BLaER1 treated with 17β-estradiol and CSF1 and Interleukin-3, amounts not matched to agents 10 nM and 100 nM (cell line): ENCODE measurements at regions not wholly inside any gene's neighbourhood (a gene's known extent, or its start where the extent isn't known, plus 50 kb on each side); places are given as distances from the start of the nearest gene placed in this dataset.

Experiments
- H3K27ac ChIP-seq, 11 experiments: shearing (Covaris generic); formaldehyde crosslinking; 2 replicates each; pipeline ENCODE4 v1.8.1; 2022
- H3K27me3 ChIP-seq, 11 experiments: shearing (Covaris generic); formaldehyde crosslinking; 2 replicates each; pipeline ENCODE4 v1.8.1; 2022
- H3K36me3 ChIP-seq, 11 experiments: shearing (Covaris generic); formaldehyde crosslinking; 2 replicates each; pipeline ENCODE4 v1.8.1; 2022
- H3K4me1 ChIP-seq, 10 experiments: shearing (Covaris generic); formaldehyde crosslinking; 2 replicates each; pipeline ENCODE4 v1.8.1; 2022
- H3K4me2 ChIP-seq, 11 experiments: shearing (Covaris generic); formaldehyde crosslinking; 2 replicates each; pipeline ENCODE4 v1.8.1; 2022
- H3K4me3 ChIP-seq, 10 experiments: shearing (Covaris generic); formaldehyde crosslinking; 2 replicates each; pipeline ENCODE4 v1.8.1; 2022
- H3K9ac ChIP-seq, 11 experiments: shearing (Covaris generic); formaldehyde crosslinking; 2 replicates each; pipeline ENCODE4 v1.8.1; 2022
- H3K9me3 ChIP-seq, 11 experiments: shearing (Covaris generic); formaldehyde crosslinking; replicated peaks in 1 of 11; 2 replicates each; pipeline ENCODE4 v1.8.1; 2022
- H4K20me1 ChIP-seq, 11 experiments: shearing (Covaris generic); formaldehyde crosslinking; 2 replicates each; pipeline ENCODE4 v1.8.1; 2022
- Cebpa-rat ChIP-seq, 11 experiments: shearing (Covaris generic); IDR thresholded peaks; 2 replicates each; pipeline ENCODE4 v1.8.1; 2022

- Histone ChIP-seq H3K9ac (no peak overlapping the region), H3K4me2 (no peak overlapping the region), H3K27me3 (no peaks in the 10 kb centered on the region), H3K4me3 (no peak overlapping the region), H3K36me3 (no peaks in the 10 kb centered on the region), H3K4me1 (no peaks in the 10 kb centered on the region), H4K20me1 (no peaks in the 10 kb centered on the region), H3K27ac (no peak overlapping the region), H3K9me3 (peaks cover 8 to 37% (median 22%) of the 10 kb centered on the region in 11 experiments; a peak in 20 of 22 replicates)
- no peak for TF ChIP-seq Cebpa-rat (IDR thresholded peaks at IDR 0.05)
These were observed 212.8 kb upstream of the KLF12 start for GRCh38 chr13:74346960-74347359.

DNA sequence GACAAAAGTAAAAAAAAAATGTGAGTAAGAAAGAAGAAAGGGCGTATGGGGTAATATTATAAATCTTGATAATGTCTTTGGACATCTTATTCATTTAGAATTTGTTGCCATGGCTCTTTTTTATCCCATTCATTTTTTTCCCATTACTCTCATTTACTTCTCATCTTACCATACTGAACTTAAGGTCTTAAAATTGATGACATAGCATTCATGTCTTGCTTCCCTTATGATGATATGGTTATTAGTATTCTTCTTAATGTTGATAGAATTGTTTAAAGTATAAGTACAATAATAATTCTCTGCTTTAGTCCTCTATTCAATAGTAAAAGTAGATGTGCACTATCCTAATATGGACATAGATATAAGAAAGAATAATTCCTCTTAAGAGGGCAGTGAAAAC, 204.1 kb upstream of the KLF12 start:
- H3K36me3 ChIP-seq = no peaks in the 10 kb centered on the region
- H4K20me1 ChIP-seq = no peaks in the 10 kb centered on the region
- no peaks in the 10 kb centered on the region for H3K9me3 ChIP-seq
- H3K27me3 ChIP-seq = no peaks in the 10 kb centered on the region
- no peak overlapping the region for H3K4me3 ChIP-seq
- no peak for TF ChIP-seq Cebpa-rat (IDR thresholded peaks at IDR 0.05)
- no peak overlapping the region for H3K4me2 ChIP-seq
- no peaks in the 10 kb centered on the region for H3K4me1 ChIP-seq
- no peak overlapping the region for H3K9ac ChIP-seq
- H3K27ac ChIP-seq = no peak overlapping the region

GRCh38 chr13:74336546-74336945, 202.3 kb upstream of the KLF12 start:
- Histone ChIP-seq H3K9me3 (no peaks in the 10 kb centered on the region), H3K4me3 (no peak overlapping the region)

DNA sequence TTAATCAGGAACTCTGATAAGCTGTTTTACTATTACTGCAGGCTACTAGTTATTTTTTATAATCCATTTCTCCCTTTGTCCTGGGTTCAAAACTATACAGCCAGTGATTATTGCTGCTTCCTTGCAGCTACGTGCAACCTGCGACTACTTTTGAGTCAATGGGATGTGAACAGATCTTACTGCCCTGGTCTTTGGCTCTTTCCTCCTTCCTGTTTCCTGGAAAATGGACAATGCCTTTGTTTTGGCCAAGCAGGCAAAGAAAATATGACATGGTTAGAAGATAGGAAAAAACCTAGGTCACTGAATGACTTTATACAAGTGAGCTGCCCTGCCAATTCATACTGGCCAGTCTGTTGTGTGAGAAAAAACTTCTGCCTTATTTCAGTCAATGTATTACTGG, 201.2 kb upstream of the KLF12 start:
- Histone ChIP-seq H3K27me3 (no peaks in the 10 kb centered on the region), H3K9ac (no peak overlapping the region), H3K4me1 (no peaks in the 10 kb centered on the region), H3K9me3 (no peaks in the 10 kb centered on the region), H4K20me1 (no peaks in the 10 kb centered on the region), H3K4me2 (no peak overlapping the region), H3K27ac (no peak overlapping the region), H3K4me3 (no peak overlapping the region), H3K36me3 (no peaks in the 10 kb centered on the region)
- TF ChIP-seq Cebpa-rat (IDR thresholded peaks at IDR 0.05) = no peak

More at GRCh38 chr13:74336546-74336945, 202.3 kb upstream of the KLF12 start:
- Histone ChIP-seq H3K27me3 (no peaks in the 10 kb centered on the region), H3K36me3 (no peaks in the 10 kb centered on the region), H3K27ac (no peak overlapping the region), H4K20me1 (no peaks in the 10 kb centered on the region), H3K4me2 (no peak overlapping the region), H3K9ac (no peak overlapping the region), H3K4me1 (no peaks in the 10 kb centered on the region)
- no peak for TF ChIP-seq Cebpa-rat (IDR thresholded peaks at IDR 0.05)

DNA sequence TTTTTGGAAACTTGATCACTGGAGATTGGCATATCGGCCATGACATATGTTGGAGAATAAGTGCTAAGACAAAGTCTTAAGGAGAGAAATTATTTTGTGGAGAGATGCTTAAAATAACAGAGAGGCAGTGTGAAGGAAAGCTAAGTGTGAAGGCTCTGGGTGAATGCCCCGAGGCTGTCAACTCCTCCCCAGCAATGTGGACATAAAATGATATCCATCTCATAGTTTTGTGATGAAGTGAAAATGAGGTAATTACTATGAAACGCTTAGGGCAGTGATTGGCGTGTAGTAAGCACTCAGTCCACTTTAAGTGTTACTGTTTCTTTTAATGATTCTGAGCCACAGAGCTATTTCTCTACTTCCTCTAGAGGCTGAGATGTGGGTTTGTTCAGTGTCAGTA, 195.8 kb upstream of the KLF12 start:
- H3K4me3 ChIP-seq = no peak overlapping the region
- no peaks in the 10 kb centered on the region for H3K4me1 ChIP-seq
- no peaks in the 10 kb centered on the region for H3K9me3 ChIP-seq
- H3K27ac ChIP-seq = no peak overlapping the region
- no peaks in the 10 kb centered on the region for H3K27me3 ChIP-seq
- no peaks in the 10 kb centered on the region for H3K36me3 ChIP-seq
- no peak overlapping the region for H3K4me2 ChIP-seq
- no peak for TF ChIP-seq Cebpa-rat (IDR thresholded peaks at IDR 0.05)
- H4K20me1 ChIP-seq = no peaks in the 10 kb centered on the region
- no peak overlapping the region for H3K9ac ChIP-seq

- no peak overlapping the region for H3K4me3 ChIP-seq
- no peak for TF ChIP-seq Cebpa-rat (IDR thresholded peaks at IDR 0.05)
These were observed 190.9 kb upstream of the KLF12 start for GRCh38 chr13:74325106-74325505.

DNA sequence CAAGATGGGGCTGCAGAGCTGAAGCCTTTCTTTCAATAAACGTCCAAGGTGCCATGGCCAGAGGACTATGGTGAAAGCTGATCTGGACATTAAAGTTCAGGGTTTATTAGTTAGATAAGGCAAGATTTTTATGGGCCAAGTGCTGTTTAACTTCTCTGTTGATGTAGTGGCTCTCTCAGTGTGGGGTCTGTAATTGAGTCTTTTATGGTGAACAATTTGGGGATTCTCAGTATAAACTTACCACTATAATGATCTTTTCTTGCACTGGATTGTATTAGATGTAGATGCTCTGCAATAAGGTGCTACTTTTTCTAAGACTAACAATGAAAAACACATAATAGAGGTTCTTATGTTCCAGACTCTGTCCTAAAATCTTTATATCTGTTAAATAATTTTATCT, 190.1 kb upstream of the KLF12 start:
- Histone ChIP-seq H3K27me3 (no peaks in the 10 kb centered on the region), H3K4me1 (no peaks in the 10 kb centered on the region), H3K27ac (no peak overlapping the region), H3K36me3 (no peaks in the 10 kb centered on the region), H3K9ac (no peak overlapping the region), H3K4me2 (no peak overlapping the region), H4K20me1 (no peaks in the 10 kb centered on the region), H3K9me3 (no peaks in the 10 kb centered on the region), H3K4me3 (no peak overlapping the region)
- no peak for TF ChIP-seq Cebpa-rat (IDR thresholded peaks at IDR 0.05)

More at GRCh38 chr13:74325106-74325505, 190.9 kb upstream of the KLF12 start:
- H3K4me1 ChIP-seq = no peaks in the 10 kb centered on the region
- no peaks in the 10 kb centered on the region for H4K20me1 ChIP-seq
- H3K4me2 ChIP-seq = no peak overlapping the region
- no peaks in the 10 kb centered on the region for H3K36me3 ChIP-seq
- no peaks in the 10 kb centered on the region for H3K9me3 ChIP-seq
- no peak overlapping the region for H3K27ac ChIP-seq
- H3K9ac ChIP-seq = no peak overlapping the region
- H3K27me3 ChIP-seq = no peaks in the 10 kb centered on the region

DNA sequence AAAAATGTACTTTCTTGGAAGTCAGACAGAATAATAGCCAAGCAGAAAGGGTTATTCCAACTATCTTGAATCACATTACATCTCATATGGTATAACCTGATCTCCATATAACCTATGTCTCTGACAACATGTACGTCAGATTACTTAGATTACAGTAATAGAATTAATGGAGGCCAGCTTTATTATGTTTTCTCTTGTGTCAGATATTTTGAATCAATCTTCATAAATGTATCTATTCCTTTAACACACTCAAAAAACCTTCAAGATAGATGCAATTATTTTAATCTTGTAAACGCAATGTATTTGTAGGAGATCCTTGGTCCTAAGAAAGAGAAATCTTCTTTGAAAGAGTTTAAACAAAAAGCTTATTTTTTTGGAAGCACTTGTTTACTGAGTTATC, 188.4 kb upstream of the KLF12 start:
- Histone ChIP-seq H3K4me1 (no peaks in the 10 kb centered on the region), H3K4me3 (no peak overlapping the region), H3K27me3 (no peaks in the 10 kb centered on the region), H4K20me1 (no peaks in the 10 kb centered on the region), H3K27ac (no peak overlapping the region), H3K4me2 (no peak overlapping the region), H3K9ac (no peak overlapping the region), H3K36me3 (no peaks in the 10 kb centered on the region), H3K9me3 (no peaks in the 10 kb centered on the region)
- TF ChIP-seq Cebpa-rat (IDR thresholded peaks at IDR 0.05) = no peak

GRCh38 chr13:74320282-74320681, 186.1 kb upstream of the KLF12 start:
- no peaks in the 10 kb centered on the region for H3K36me3 ChIP-seq
- no peaks in the 10 kb centered on the region for H3K9me3 ChIP-seq
- H3K27ac ChIP-seq = no peak overlapping the region
- TF ChIP-seq Cebpa-rat (IDR thresholded peaks at IDR 0.05) = no peak
- H3K4me2 ChIP-seq = no peak overlapping the region
- no peaks in the 10 kb centered on the region for H3K27me3 ChIP-seq
- H3K9ac ChIP-seq = no peak overlapping the region
- no peak overlapping the region for H3K4me3 ChIP-seq
- H3K4me1 ChIP-seq = no peaks in the 10 kb centered on the region
- H4K20me1 ChIP-seq = no peaks in the 10 kb centered on the region

GRCh38 chr13:74316547-74316946, 182.3 kb upstream of the KLF12 start:
- Histone ChIP-seq H4K20me1 (no peaks in the 10 kb centered on the region), H3K9me3 (no peaks in the 10 kb centered on the region; a peak in 1 of 22 replicates), H3K4me2 (no peak overlapping the region), H3K4me1 (no peaks in the 10 kb centered on the region), H3K9ac (no peak overlapping the region), H3K27ac (no peak overlapping the region), H3K27me3 (no peaks in the 10 kb centered on the region), H3K4me3 (no peak overlapping the region), H3K36me3 (no peaks in the 10 kb centered on the region)
- no peak for TF ChIP-seq Cebpa-rat (IDR thresholded peaks at IDR 0.05)

DNA sequence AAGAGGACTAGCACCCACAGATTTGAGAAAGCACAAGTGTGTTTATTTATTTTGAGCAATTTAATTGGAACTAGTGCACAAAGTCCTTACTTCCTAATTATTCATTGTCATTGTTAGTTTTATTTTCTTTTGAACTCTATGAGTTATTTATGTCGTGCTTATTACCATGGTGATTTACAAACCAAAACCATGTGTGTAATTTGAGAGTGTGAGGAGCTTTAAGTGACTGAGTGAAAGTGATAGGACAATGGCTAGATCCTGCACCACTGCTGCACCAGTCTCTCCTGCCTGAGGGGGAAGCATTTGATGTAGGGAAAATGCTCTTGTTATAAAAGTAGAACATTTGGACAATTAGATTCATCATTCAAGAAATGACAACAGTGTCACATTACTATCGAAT, 172.3 kb upstream of the KLF12 start:
- no peak for TF ChIP-seq Cebpa-rat (IDR thresholded peaks at IDR 0.05)
- Histone ChIP-seq H4K20me1 (no peaks in the 10 kb centered on the region), H3K4me3 (no peak overlapping the region), H3K9ac (no peak overlapping the region), H3K4me2 (no peak overlapping the region), H3K4me1 (peaks cover 0 to 14% (median 0%) of the 10 kb centered on the region in 10 experiments; a peak in 3 of 20 replicates), H3K27ac (no peak overlapping the region), H3K9me3 (no peaks in the 10 kb centered on the region), H3K36me3 (no peaks in the 10 kb centered on the region), H3K27me3 (no peaks in the 10 kb centered on the region)
